ENCODE measurements at regions not wholly inside any gene's neighbourhood (a gene's known extent, or its start where the extent isn't known, plus 50 kb on each side); places are given as distances from the start of the nearest gene placed in this dataset.

DNA sequence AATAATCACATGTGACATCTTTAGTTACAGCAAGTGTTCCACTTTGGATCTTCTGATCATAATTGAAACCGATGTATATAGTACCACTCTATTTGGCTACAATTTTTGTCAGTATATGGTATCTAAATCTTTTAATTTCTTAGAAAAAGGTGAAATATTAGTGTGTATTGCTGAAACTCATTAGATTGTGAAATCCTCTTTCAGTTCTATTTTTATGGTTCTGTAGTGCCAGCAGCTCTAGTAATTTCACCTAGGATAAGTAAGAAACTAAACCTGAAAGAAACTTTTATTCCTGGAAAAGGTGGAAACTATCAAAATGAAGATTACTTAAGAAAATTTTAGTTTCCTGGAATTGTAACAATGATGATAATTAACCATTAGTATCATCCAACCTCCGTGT lies 370.9 kb downstream of the NNT start:
- Histone ChIP-seq H3K4me3 (ENCODE audit: low read length, poor library complexity, severe bottlenecking) (no peak overlapping the region), H3K9ac (ENCODE audit: low read depth, low read length, poor library complexity, severe bottlenecking) (no peak overlapping the region), H3K9me3 (ENCODE audit: insufficient read depth, low read depth, low read length) (no peaks in the 10 kb centered on the region), H3K4me2 (ENCODE audit: low read depth, low read length, poor library complexity, severe bottlenecking) (no peak overlapping the region), H3K4me1 (ENCODE audit: insufficient read depth, low read length, poor library complexity, severe bottlenecking) (no peaks in the 10 kb centered on the region), H4K20me1 (ENCODE audit: insufficient read depth, low read length, poor library complexity, severe bottlenecking) (no peaks in the 10 kb centered on the region), H3K9me2 (replicated peaks; ENCODE audit: low read depth, low read length) (no peaks in the 10 kb centered on the region), H3K79me2 (ENCODE audit: insufficient read depth, low read length) (no peaks in the 10 kb centered on the region), H3K36me3 (ENCODE audit: insufficient read depth, low read length) (no peaks in the 10 kb centered on the region), H2AFZ (ENCODE audit: low read length) (no peak overlapping the region), H3K27me3 (ENCODE audit: insufficient read depth, low read length, poor library complexity, severe bottlenecking) (no peaks in the 10 kb centered on the region), H3F3A (ENCODE audit: low read depth) (no peaks in the 10 kb centered on the region)
- no peak for TF ChIP-seq CTCF (conservative IDR thresholded peaks at IDR 0.05; ENCODE audit: low read length)
- no peak for TF ChIP-seq EZH2phosphoT487 (IDR thresholded peaks at IDR 0.05; ENCODE audit: borderline replicate concordance)

DNA sequence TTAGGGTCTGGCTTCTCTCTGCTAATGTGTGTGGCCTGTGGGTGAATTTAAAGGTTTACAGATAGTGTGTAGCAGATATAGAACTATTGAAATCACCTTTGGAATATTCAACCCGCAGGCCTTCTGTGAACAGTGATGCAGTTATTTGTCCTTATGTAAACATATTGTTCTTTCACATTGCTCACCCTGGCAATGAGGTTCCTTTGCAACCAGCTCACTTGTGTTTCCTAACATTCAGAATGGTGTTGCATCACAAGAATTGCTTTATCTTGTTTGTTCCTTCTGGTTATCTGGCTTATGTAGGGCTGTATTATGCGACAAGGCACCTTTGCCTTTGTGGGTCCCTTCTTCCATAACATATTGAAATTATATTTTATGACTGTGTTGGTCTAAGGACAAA lies 370.3 kb downstream of the NNT start:
- H3K9ac ChIP-seq (ENCODE audit: low read depth, low read length, poor library complexity, severe bottlenecking): no peak overlapping the region
- no peaks in the 10 kb centered on the region for H3K4me1 ChIP-seq (ENCODE audit: insufficient read depth, low read length, poor library complexity, severe bottlenecking)
- H3K9me3 ChIP-seq (ENCODE audit: insufficient read depth, low read depth, low read length): no peaks in the 10 kb centered on the region
- H2AFZ ChIP-seq (ENCODE audit: low read length): no peak overlapping the region
- H3K4me2 ChIP-seq (ENCODE audit: low read depth, low read length, poor library complexity, severe bottlenecking): no peak overlapping the region
- no peaks in the 10 kb centered on the region for H4K20me1 ChIP-seq (ENCODE audit: insufficient read depth, low read length, poor library complexity, severe bottlenecking)
- no peaks in the 10 kb centered on the region for H3F3A ChIP-seq (ENCODE audit: low read depth)
- no peak for TF ChIP-seq CTCF (conservative IDR thresholded peaks at IDR 0.05; ENCODE audit: low read length)
- TF ChIP-seq EZH2phosphoT487 (IDR thresholded peaks at IDR 0.05; ENCODE audit: borderline replicate concordance): no peak
- H3K4me3 ChIP-seq (ENCODE audit: low read length, poor library complexity, severe bottlenecking): no peak overlapping the region
- H3K9me2 ChIP-seq (replicated peaks; ENCODE audit: low read depth, low read length): no peaks in the 10 kb centered on the region
- H3K79me2 ChIP-seq (ENCODE audit: insufficient read depth, low read length): no peaks in the 10 kb centered on the region
- H3K36me3 ChIP-seq (ENCODE audit: insufficient read depth, low read length): no peaks in the 10 kb centered on the region
- H3K27me3 ChIP-seq (ENCODE audit: insufficient read depth, low read length, poor library complexity, severe bottlenecking): no peaks in the 10 kb centered on the region

DNA sequence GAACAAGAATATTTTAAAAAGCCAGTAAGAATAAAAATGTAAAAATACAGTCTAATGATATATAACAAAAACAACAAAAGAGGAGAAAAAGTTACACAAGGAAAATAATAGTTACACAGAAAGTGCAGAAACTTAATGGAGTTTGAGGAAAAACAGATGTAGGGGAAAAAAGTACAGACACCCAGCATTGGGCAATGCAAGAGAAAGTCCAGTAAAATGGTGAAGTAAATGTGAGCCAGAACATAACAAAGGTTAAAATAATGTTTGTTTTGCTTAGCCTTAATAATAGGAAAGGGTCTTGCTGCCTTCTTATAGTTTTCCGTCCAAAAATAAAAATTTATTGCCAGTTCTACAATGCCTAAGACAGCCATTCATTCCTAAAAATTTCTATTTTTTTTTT lies 364.2 kb downstream of the NNT start:
- no peak overlapping the region for H2AFZ ChIP-seq (ENCODE audit: low read length)
- H3K9me3 ChIP-seq (ENCODE audit: insufficient read depth, low read depth, low read length): no peaks in the 10 kb centered on the region
- no peaks in the 10 kb centered on the region for H3K27me3 ChIP-seq (ENCODE audit: insufficient read depth, low read length, poor library complexity, severe bottlenecking)
- no peaks in the 10 kb centered on the region for H4K20me1 ChIP-seq (ENCODE audit: insufficient read depth, low read length, poor library complexity, severe bottlenecking)
- no peaks in the 10 kb centered on the region for H3K9me2 ChIP-seq (replicated peaks; ENCODE audit: low read depth, low read length)
- H3K4me3 ChIP-seq (ENCODE audit: low read length, poor library complexity, severe bottlenecking): no peak overlapping the region
- H3F3A ChIP-seq (ENCODE audit: low read depth): no peaks in the 10 kb centered on the region
- H3K79me2 ChIP-seq (ENCODE audit: insufficient read depth, low read length): no peaks in the 10 kb centered on the region
- no peak overlapping the region for H3K9ac ChIP-seq (ENCODE audit: low read depth, low read length, poor library complexity, severe bottlenecking)
- H3K4me2 ChIP-seq (ENCODE audit: low read depth, low read length, poor library complexity, severe bottlenecking): no peak overlapping the region
- no peak for TF ChIP-seq CTCF (conservative IDR thresholded peaks at IDR 0.05; ENCODE audit: low read length)
- no peak for TF ChIP-seq EZH2phosphoT487 (IDR thresholded peaks at IDR 0.05; ENCODE audit: borderline replicate concordance)
- H3K4me1 ChIP-seq (ENCODE audit: insufficient read depth, low read length, poor library complexity, severe bottlenecking): no peaks in the 10 kb centered on the region
- no peaks in the 10 kb centered on the region for H3K36me3 ChIP-seq (ENCODE audit: insufficient read depth, low read length)

Data from Loucy (cell line).